EL (cell line): ENCODE measurements at regions not wholly inside any gene's neighbourhood (a gene's known extent, or its start where the extent isn't known, plus 50 kb on each side); places are given as distances from the start of the nearest gene placed in this dataset.

ENCODE experiments used
- DNase-seq: peaks from one replicate; pipeline ENCODE4 v3.0.0-alpha.2; 2016

DNA sequence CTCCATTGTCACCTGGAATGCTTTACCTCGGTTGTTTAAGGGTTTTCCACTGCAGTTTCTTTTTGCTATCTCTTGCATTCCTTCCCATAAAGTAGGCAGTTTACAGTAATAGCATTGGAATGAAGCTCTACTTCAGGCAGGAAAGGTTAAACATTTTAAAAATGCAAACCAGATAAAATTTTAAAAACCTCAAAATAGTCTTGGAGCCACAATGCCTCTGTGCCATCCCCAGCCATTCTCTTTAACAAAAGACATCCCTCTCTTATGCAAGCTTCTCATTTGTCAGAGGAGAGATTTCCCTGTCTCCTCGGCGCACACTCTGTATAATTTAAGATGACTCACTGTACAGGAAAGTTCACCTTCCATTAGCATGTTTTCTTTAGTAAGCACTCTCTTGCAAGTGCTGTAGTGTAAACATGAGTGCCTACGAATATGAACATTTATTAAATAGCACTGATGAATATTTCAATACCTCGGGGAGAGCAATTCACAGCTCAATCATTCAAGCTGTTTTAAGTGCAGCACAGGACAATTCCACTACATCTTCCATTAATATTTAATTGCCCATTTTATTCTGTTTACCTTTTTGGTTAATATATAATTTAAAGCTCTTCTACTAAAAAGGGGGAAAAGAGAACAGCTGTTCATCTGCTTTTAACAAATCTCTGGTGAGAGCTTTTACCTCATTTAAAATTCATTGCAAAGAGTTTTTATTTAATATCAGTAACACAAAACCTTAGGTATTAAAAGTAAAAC is 343.6 kb downstream of the SPATA31D1 start:
- DNase-seq: peak; percentile 90

GRCh38 chr9:82332774-82333152 is 344.2 kb downstream of the SPATA31D1 start:
- peak; percentile 35 for DNase-seq

GRCh38 chr9:82333671-82334070 is 345.1 kb downstream of the SPATA31D1 start:
- DNase-seq: peak; percentile 13

- peak; percentile 39 for DNase-seq
These were observed 345.7 kb downstream of the SPATA31D1 start for GRCh38 chr9:82334286-82334685.

- DNase-seq: no peak
These were observed 348.8 kb downstream of the SPATA31D1 start for GRCh38 chr9:82337351-82337750.

DNA sequence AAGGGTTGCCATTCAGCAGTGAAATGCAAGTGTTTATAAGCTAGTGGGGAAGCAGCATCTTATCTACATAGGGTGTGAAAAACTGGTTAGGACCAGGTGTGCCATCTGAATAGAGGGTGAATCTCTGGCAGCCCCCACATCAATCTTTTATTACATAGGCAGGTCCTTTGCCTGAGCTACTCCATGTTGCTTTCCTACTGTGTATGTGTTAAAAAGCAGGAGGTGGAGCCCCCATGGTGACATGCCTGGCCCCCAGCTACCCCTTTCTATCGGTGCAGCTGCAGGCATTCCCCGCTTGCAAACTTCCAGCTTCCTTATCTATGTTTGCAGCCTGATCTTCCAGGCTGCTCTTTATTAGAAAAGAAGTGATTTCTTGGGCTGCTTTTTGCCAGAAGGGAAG is 353.5 kb downstream of the SPATA31D1 start:
- no peak for DNase-seq

GRCh38 chr9:82346040-82346439 is 357.5 kb downstream of the SPATA31D1 start:
- no peak for DNase-seq

DNA sequence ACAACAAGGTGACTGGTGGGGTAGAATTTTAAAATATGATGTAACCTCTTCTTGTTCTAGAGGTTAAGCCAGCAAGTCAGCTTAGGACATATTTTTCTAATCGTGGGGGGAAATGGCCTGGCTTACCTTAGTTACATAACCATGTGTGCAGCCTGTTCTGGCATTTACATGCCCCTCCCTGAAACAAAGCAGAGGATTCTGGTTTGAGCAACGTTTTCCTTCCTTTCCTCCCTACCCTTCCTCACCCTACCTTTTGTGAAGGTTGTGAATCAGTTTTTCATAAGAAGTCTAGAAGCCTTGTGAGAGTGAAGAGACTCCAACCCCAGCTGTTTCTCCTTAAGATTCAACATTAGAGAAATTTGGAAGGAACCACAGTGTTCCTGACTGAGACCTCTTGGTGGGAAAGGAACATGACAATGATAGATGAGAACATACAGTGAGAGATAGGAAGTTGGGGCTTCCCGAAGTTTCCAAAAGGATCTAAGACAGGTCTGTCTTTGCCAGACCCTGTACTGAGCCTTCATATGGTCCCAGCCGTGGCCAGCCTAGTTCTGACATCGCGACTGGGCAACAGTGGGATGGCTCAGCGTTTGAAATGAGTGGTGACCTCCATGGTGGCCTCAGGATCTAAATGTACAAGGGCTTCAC is 365.2 kb downstream of the SPATA31D1 start:
- no peak for DNase-seq

- peak; percentile 94 for DNase-seq
These were observed 365.7 kb downstream of the SPATA31D1 start for GRCh38 chr9:82354279-82354659.

DNA sequence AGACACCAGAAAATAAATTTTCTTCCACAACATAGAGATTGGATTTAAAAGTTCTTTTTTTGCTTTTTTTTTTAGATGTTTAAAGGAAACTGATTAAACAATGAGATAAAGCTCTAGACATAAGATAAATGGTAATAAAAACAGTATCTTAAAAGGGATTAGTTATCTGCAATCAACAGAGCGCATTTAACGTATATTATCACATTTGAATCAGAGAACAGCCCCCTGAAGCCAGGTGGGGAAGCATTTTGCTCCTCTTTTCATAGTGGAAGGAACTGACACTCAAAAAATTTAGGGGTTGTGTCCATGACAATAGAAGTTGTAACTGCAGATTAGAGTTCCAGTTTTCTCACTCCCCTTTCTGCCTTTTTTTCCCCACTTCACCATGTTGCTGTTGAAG is 367.6 kb downstream of the SPATA31D1 start:
- no peak for DNase-seq

- no peak for DNase-seq
These were observed 368.3 kb downstream of the SPATA31D1 start for GRCh38 chr9:82356871-82357270.

GRCh38 chr9:82363198-82363597 is 374.6 kb downstream of the SPATA31D1 start:
- DNase-seq: no peak

- no peak for DNase-seq
These were observed 375.1 kb downstream of the SPATA31D1 start for GRCh38 chr9:82363682-82364081.

- no peak for DNase-seq
These were observed 378.4 kb downstream of the SPATA31D1 start for GRCh38 chr9:82367016-82367415.

- no peak for DNase-seq
These were observed 379.4 kb downstream of the SPATA31D1 start for GRCh38 chr9:82367929-82368328.

GRCh38 chr9:82369251-82369945 is 380.8 kb downstream of the SPATA31D1 start:
- no peak for DNase-seq

GRCh38 chr9:82375041-82375440 is 386.5 kb downstream of the SPATA31D1 start:
- no peak for DNase-seq

DNA sequence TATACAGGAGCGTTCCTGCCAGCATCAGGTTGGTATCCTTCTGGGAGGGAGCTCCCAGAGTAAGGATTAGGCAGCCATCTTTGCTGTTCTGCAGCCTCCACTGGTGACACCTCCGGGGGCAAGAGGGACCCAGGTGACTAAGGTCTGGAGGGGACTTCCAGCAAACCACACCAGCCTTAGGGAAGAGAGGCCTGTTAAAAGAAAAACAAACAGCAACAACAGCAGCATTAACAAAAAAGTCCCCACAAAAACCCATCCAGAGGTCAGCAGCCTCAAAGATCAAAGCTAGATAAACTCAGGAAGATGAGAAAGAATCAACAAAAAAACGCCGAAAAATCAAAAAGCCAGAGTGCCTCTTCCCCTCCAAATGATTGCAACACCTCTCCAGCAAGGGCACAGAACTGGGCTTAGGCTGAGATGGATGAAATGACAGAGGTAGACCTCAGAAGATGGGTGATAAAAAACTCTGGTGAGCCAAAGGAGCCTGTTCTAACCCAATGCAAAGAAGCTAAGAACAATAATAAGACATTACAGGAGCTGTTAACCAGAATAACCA is 388.2 kb downstream of the SPATA31D1 start:
- no peak for DNase-seq

DNA sequence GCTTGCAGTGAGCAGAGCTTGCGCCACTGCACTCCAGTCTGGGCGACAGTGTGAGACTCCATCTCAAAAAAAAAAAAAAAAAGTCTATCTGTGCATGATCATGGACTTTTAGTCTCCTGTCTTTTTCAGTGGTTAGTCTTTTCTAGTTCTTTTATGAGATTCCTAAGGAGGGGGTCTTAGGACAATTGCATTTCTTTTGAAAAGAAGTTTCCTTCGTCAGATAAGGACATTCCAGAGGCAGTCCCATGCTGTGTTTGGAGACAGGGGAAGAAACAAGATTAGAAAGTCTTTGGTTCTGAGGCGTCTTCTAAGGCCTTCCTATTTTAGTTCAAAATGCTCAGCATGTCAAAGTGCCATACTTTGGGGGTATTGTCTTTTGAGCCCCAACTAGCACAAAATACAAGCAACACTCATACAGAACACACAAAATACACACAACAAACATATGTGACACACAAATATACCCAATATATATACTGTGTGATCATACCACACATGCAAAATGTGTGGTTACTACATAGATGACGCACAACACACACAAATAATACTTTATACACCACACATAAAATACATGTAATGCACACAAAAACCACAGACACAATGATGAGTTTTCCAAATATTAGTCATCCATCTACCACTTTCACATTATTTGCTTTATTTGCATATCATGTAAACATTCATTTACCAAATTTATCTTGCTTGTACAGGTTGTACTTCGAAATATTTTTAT is 394.5 kb downstream of the SPATA31D1 start:
- no peak for DNase-seq

- DNase-seq: no peak
These were observed 397.1 kb downstream of the SPATA31D1 start for GRCh38 chr9:82385633-82386032.

DNA sequence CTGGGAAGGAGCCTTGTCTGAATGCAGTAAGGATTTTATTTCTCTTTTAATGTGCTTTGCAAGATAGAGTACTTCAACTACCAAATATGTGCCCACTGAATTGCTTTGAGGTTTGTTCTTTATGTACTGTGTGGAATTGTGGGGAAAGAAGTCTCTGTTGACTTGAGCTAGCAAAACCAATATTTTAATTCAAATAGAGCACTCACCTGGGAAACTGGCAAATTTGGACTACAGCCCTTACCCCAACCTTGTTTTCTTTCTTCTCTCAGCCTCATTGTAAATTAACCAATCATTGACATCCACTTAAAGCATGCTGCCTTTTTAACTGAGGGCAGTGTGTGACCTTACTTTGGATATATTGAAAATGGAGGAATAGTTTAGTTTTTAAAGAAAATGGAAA is 409.0 kb downstream of the SPATA31D1 start:
- DNase-seq: no peak

DNA sequence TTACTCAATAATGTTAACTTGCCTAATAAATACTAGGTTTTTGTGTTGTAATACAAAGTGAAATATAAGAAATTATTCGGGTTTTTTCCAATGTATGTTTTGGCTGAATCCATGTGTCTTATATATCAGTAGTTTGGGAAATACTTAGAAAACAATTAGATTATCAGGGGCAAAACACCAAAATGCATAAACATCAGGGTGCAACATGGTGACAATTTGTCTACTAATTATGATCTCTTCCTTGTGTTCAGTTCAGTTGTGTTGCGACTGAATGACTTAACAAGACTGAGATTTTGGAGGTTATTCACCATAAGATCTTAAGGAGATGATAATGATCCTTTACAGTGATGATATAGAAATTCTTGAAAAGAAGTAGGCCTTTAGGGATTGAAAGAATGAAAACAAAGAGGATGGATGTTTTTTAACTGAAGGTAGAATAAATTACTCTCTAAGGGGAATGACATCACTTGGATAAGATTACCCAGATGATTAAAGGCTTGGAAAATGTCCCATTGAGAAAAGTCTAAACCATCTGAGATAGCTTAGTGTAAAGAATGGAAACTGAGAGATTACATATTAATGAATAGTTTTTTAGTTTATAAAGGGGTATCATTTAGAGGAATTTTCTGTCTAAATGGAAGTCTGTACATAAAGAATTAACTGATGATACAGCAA is 415.8 kb downstream of the SPATA31D1 start:
- peak; percentile 21 for DNase-seq
